Stimulated activated CD8-positive, alpha-beta memory T cell treated with anti-CD3 and anti-CD28 coated beads, Interleukin-4, amount 100 ng/mL, for 24 hours (primary cell): ENCODE measurements at regions not wholly inside any gene's neighbourhood (a gene's known extent, or its start where the extent isn't known, plus 50 kb on each side); places are given as distances from the start of the nearest gene placed in this dataset.

Experiments
- DNase-seq: peaks from one replicate; pipeline ENCODE4 v3.0.0-alpha.2; 2020; ENCODE audit warnings: low read depth

GRCh38 chr6:137434640-137435039, 59.6 kb downstream of the OLIG3 start:
- DNase-seq = no peak

DNA sequence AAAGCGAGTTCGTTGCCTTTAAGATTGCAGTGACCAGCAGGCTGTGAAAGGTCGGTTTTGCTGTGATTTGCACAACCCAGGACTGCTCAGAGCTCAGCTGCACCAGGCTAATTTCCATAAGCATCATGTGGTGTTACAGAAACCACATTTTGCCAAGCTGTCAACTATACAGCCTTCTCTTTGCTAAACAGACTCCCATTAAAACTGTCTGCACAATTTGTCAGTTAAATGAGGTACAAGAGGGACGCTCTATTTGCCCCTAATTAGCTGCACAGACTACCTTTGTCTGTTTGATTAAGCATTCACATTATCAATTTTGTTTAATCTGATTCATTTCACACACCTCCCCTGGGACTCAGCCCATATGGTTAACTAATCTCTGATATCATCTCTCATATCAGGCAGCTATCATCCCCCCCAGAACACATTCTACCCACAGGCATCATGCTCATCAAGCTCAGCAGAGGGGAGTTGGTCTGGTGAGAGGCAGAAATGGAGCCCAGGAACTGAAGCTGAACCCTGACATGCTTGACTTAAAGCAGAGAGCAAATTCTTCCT, 62.1 kb downstream of the OLIG3 start:
- no peak for DNase-seq

- no peak for DNase-seq
These were observed 63.2 kb downstream of the OLIG3 start for GRCh38 chr6:137430954-137431353.

GRCh38 chr6:137427656-137428290, 66.4 kb downstream of the OLIG3 start:
- DNase-seq = no peak

- no peak for DNase-seq
These were observed 68.0 kb downstream of the OLIG3 start for GRCh38 chr6:137426007-137426689.

GRCh38 chr6:137424251-137424650, 69.9 kb downstream of the OLIG3 start:
- DNase-seq = no peak

DNA sequence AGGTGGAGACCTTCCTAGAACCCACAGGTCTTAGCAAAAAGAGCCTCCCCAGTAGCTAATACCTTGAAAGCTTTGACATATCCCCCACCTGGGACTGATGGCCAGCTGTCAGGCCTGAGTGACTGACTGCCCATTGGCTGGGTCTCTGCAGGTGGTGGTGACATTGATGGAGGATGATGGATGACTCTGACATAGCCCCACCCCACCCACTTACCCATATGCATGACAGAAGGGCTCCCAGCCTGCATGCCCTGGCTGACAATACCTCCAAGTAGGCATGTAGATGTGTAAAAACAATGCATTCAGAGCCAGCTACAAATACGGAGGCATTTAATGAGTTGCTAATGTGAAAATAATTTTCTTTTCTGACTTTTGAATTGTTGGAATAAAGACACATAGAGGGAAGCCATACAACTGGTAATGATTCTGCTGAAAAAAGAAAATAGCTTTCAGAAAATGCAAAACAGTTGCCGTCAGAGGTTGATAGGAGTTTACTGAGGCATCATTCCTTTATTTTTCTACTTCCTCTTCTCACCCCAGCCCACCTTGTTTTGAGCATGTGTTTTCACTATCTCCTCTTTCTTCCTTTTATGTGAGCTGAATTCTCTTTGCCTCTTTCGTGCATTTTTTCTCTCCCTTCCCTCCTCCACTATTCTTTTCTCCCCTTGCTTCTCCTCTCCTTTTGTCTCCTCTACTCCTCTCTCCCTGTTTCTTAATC, 70.6 kb downstream of the OLIG3 start:
- no peak for DNase-seq

DNA sequence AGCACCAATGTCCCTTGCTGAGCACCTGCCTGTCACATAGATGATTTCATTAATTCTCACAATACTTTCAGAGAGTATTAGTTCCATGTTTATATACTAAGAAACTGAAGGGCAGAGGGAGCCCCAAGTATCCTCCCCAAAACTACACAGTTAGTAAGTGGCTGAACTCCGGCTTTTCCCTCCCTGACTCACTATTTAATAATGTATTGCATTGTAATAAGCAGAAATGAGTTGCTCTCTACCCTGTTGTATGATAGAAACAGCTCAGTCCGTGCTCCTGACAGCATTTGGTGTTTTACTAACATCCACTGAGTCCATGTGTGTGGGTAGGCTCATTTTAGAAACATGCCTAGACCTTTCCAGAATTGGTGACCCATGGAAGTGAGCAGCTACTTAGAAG, 76.8 kb downstream of the OLIG3 start:
- no peak for DNase-seq

DNA sequence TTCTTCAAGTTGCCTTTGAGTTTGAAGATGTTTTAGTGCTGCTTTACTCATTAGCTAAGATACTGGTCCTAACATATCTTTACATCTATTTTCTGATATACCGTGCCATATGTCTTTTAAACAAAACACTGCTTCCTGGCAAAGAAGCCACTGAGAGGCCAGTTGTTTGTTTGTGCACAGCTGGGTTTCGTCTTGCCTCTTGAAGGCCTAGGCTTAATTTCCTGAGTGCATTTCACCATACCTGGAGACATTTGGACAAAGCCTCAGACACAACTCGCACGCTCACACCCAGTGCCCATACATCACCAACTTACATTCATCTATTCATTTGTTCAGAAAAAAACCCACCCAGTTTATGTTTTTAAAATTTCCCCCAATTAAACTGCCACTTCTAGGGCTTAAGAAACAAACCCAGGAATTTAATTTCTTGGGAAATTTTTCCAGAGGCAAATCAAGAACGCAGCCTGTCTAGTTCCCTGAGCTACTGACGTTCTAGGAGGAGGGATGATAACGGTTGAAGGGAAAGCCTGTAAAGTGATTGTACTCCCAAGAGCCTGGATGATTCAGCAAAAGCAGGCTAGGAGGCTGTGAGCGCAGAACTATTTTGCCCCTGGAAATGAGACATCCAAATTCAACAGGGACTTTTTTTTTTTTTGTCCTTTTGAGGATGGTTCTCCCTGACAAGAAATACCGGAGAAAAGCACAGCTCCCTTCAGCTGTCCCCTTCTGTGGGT, 77.7 kb downstream of the OLIG3 start:
- DNase-seq = no peak

GRCh38 chr6:137415834-137416190, 78.4 kb downstream of the OLIG3 start:
- no peak for DNase-seq

DNA sequence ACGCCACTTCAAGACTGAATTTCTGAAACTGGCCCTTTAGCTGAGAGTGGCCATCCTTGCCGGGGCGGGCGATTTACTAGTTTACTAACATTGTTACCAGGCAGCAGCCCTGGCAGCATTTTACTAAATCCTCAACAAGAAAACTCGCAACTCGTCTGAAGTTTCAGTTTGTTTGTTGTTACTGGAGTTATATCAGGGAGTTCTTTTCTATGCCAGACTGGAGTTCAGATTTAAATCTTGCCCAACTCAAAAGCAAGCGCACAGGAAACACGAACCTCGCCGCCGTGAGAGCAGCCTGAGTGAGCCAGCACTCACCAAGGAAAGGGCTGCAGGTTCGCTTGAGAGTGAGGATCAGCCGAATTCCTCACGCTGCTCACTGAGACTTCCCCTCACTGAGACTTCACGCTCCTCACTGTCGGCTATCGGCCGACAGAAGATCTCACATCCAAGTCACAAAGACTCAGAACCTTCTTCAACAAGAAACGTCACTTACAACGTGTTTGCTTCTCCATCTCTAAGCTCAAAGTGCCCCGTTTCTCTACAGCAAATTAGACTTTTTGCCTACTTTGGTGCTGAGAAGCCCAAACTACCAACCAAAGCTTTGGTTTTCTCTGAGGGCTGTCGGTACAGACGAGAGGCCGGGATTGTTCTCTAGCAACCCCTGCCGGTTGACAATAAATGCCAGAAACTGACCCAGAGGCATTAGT, 78.9 kb downstream of the OLIG3 start:
- DNase-seq = peak; percentile 37

DNA sequence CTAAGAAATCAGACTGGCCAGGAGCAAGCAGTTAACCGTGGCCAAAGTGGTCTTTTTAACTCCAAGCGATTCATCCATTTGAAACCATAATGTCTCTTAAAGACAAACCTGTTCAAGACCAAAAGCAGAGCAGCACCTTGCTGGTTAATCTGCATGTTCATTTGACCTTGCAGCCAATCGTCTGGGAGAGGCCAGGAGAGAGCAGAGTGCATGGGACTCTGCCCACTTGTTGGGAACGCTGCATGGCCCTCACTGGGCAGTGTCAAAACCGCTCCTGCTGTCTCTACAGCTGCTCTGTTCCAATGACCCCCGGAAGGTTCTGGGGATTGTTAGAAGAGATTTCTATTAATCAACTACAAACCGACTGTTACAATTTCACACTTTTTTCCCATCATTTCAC, 79.6 kb downstream of the OLIG3 start:
- no peak for DNase-seq

DNA sequence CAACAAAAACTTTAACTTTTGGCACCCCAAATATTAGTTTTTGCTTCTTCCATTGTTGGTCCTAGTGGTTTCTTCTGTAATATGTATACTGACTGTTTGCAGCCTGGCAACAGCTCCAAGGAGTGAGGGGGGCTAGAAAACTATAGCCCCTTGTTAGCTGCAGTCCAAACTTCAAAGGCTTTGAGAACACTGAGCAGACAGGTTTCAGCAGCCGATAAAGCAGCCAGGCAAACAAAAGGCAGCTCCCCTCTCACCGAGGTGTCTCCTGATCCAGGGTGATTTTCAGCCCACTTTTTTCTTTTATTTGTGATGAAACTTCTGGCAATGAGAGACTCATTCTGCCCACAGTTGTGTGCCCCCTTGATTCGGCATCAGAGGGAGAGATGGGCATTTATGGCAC, 80.7 kb downstream of the OLIG3 start:
- DNase-seq = no peak

- DNase-seq = no peak
These were observed 81.6 kb downstream of the OLIG3 start for GRCh38 chr6:137412562-137412961.

- no peak for DNase-seq
These were observed 84.9 kb downstream of the OLIG3 start for GRCh38 chr6:137409266-137409777.

DNA sequence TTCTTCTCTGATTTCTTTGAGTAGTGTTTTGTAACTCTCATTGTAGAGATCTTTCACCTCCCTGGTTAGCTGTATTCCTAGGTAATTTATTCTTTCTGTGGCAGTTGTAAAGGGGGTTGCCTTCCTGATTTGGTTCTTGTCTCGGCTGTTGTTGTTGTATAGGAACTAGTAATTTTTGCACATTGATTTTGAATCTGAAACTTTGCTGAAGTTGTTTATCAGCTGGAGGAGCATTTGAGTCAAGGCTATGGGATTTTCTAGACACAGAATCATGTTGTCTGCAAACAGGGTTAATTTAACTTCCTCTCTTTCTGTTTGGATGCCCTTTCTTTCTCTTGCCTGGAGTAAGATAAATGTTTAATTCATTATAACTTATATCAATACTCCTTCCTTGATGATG, 86.4 kb downstream of the OLIG3 start:
- DNase-seq = no peak

DNA sequence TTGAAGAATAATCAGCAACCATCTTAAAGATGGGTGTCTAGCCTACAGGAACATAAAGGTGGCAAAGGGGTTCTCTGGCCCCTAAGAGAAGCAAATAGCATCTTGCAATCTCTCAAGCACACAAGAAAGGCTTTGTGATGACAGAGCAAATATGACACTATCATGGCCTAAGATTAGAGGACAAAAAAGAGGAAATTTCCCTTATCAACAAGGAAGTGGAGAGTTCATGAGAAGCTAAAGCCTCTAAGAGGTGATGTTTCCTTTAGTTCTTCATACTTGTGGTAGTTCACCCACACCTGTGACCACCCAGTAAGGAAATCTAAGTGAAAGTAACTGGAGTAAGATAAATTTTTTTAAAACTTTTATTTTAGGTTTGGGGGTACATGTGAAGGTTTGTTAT, 88.4 kb downstream of the OLIG3 start:
- DNase-seq = no peak

DNA sequence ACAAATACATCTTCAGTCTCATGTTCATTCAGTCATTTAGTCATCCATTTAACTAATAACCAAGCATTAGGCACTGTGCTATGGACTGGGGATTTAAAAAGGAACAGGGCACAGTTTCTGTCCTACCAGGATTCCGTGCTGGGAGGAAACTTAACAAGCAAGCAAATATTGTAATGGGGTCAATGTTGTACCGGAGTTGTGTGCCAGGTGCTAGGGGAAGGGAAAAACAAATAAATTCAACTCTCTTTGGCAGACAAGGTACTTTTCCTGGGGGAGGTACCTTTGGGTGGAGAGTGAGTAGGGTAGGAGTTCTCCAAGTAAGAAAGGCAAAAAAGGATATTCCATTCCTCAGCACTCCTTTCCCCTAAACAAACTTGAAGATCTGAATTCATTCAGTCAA, 90.3 kb downstream of the OLIG3 start:
- DNase-seq = no peak

DNA sequence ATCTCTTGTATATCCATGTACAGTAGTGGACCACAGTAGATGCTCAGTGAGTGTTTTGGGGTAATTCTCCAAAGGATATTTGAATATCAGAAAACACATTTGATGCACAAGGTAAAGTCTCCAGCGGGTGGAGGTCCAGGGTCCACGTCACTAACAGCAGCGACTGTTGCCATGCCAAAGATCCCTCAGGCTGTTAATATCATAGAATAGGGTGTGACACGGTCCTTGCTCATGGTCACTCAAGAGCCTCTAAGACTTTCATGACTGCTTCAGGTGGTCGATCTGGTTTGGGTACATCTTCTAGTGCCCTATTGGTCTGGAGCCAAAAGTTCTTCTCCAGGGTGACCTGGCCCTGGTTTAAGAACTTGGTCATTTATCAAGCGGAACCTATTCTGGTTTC, 90.8 kb downstream of the OLIG3 start:
- DNase-seq = no peak

- DNase-seq = no peak
These were observed 92.0 kb downstream of the OLIG3 start for GRCh38 chr6:137402143-137402680.

DNA sequence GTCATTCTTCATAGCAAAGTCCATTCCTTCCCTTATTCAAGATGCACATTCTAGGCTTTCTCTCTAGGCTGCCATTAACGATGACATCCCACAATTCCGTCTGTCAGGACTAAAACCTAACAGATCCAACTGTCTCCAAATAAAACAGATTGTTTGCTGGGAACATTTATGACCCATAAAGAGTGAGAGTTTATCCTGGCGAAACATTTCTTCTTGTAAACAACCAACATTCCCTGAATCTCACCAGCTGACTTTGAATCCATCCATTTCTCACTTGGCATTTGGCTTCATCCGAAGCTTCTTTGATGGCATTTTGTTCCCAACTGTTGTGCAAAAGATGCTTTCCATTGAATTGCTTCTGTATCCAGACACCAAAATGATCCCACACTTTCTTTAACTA, 93.1 kb downstream of the OLIG3 start:
- DNase-seq = no peak
